OCI-LY3 (cell line): ENCODE measurements at regions not wholly inside any gene's neighbourhood (a gene's known extent, or its start where the extent isn't known, plus 50 kb on each side); places are given as distances from the start of the nearest gene placed in this dataset.

ENCODE experiments used
- EZH2phosphoT487 ChIP-seq: fragments of 200-600 bp; shearing (Covaris generic); IDR thresholded peaks from 2 replicates; pipeline ENCODE4 v1.6.1; 2018; ENCODE audit warnings: antibody characterized with exemption, mixed run types, low read depth
- TF ChIP-seq, protein P1 (sequence below): fragments of 200-600, 300-600 bp; sonication (generic); IDR thresholded peaks from 2 replicates; pipeline ENCODE4 v1.5.1; 2014; ENCODE audit warnings: antibody characterized with exemption, low read length, low read depth

GRCh38 chr3:40715551-40715950 lies 190.8 kb downstream of the ZNF621 start:
- TF ChIP-seq, protein P1, sequence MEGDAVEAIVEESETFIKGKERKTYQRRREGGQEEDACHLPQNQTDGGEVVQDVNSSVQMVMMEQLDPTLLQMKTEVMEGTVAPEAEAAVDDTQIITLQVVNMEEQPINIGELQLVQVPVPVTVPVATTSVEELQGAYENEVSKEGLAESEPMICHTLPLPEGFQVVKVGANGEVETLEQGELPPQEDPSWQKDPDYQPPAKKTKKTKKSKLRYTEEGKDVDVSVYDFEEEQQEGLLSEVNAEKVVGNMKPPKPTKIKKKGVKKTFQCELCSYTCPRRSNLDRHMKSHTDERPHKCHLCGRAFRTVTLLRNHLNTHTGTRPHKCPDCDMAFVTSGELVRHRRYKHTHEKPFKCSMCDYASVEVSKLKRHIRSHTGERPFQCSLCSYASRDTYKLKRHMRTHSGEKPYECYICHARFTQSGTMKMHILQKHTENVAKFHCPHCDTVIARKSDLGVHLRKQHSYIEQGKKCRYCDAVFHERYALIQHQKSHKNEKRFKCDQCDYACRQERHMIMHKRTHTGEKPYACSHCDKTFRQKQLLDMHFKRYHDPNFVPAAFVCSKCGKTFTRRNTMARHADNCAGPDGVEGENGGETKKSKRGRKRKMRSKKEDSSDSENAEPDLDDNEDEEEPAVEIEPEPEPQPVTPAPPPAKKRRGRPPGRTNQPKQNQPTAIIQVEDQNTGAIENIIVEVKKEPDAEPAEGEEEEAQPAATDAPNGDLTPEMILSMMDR: no peak
- no peak for TF ChIP-seq EZH2phosphoT487
